Peyer's patch (tissue), 4 donors: ENCODE measurements at regions not wholly inside any gene's neighbourhood (a gene's known extent, or its start where the extent isn't known, plus 50 kb on each side); places are given as distances from the start of the nearest gene placed in this dataset.

ENCODE experiments used
- POLR2A ChIP-seq, 2 donors: fragments of 450-650 bp; IDR thresholded peaks; one replicate each; pipeline ENCODE4 v1.5.1; 2017; ENCODE audit warnings: antibody characterized with exemption in 2 of 2, mild to moderate bottlenecking in 2 of 2, moderate library complexity in 2 of 2
- TF ChIP-seq, protein P1 (sequence below), 6 experiments: fragments of 450-650 bp in 4 of 6; fragments of 200-600 bp in 2 of 6; sonication (generic) in 1 of 6; IDR thresholded peaks; one replicate each; pipeline ENCODE4 v1.5.1; 2017 to 2019; ENCODE audit warnings: antibody characterized with exemption in 6 of 6, mild to moderate bottlenecking in 3 of 6, moderate library complexity in 1 of 6

DNA sequence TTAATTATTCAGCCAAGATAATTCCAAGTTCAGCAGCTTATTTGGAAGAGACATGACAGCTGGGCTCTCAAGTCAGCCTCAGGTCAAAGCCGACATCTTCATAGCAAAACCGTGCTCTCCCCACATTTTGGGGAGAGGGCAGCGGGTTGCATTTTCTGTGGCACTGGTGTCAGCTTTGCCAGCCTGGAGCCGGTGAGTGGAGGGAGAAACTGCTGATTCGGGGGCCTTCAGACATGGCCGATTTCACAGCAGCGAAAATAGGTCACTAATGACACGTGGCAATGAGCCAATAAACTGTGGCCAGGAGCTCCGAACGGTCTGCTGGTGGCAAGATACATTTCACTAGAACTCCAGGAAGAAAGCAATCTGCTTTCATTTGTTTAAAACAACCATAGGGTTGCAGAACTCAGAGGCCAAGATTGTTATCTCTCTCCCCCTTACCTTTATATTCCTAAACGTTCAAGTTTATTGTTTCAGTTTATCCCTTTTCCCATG lies 173.2 kb downstream of the CAND1 start:
- TF ChIP-seq, protein P1, sequence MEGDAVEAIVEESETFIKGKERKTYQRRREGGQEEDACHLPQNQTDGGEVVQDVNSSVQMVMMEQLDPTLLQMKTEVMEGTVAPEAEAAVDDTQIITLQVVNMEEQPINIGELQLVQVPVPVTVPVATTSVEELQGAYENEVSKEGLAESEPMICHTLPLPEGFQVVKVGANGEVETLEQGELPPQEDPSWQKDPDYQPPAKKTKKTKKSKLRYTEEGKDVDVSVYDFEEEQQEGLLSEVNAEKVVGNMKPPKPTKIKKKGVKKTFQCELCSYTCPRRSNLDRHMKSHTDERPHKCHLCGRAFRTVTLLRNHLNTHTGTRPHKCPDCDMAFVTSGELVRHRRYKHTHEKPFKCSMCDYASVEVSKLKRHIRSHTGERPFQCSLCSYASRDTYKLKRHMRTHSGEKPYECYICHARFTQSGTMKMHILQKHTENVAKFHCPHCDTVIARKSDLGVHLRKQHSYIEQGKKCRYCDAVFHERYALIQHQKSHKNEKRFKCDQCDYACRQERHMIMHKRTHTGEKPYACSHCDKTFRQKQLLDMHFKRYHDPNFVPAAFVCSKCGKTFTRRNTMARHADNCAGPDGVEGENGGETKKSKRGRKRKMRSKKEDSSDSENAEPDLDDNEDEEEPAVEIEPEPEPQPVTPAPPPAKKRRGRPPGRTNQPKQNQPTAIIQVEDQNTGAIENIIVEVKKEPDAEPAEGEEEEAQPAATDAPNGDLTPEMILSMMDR (IDR thresholded peaks at IDR 0.05), result no peak
- TF ChIP-seq POLR2A (IDR thresholded peaks at IDR 0.05), result no peak
